HS-27A (cell line): ENCODE measurements at regions not wholly inside any gene's neighbourhood (a gene's known extent, or its start where the extent isn't known, plus 50 kb on each side); places are given as distances from the start of the nearest gene placed in this dataset.
A peak's percentile ranks its signal among the peaks of the same experiment; 100 is the strongest.

Source experiments
- DNase-seq: peaks from one replicate; pipeline ENCODE4 v3.0.0-alpha.2; 2012; ENCODE audit warnings: low read depth, missing footprints

- no peak for DNase-seq
These were observed 54.9 kb upstream of the PPP2R5C start for GRCh38 chr14:101706509-101707067.

GRCh38 chr14:101707068-101707842, 54.3 kb upstream of the PPP2R5C start:
- peak; percentile 51 for DNase-seq

- DNase-seq: no peak
These were observed 53.5 kb upstream of the PPP2R5C start for GRCh38 chr14:101707863-101708620.

GRCh38 chr14:101708853-101709532, 52.5 kb upstream of the PPP2R5C start:
- DNase-seq: no peak

- DNase-seq: no peak
These were observed 52.0 kb upstream of the PPP2R5C start for GRCh38 chr14:101709533-101709881.

GRCh38 chr14:101709962-101710931, 51.3 kb upstream of the PPP2R5C start:
- DNase-seq: no peak

GRCh38 chr14:101711041-101711856, 50.3 kb upstream of the PPP2R5C start:
- DNase-seq: no peak
